SK-N-DZ (cell line): ENCODE measurements at regions not wholly inside any gene's neighbourhood (a gene's known extent, or its start where the extent isn't known, plus 50 kb on each side); places are given as distances from the start of the nearest gene placed in this dataset.
"Not testable (repeated sequence)": the region's sequence is repeated elsewhere in the genome, so short reads cannot be mapped to it uniquely, and the experiment has no call there.

ENCODE experiments used
- DNase-seq: peaks from one replicate; pipeline ENCODE4 v3.0.0-alpha.2; 2015; ENCODE audit warnings: low spot score

- no peak for DNase-seq
These were observed 207.1 kb upstream of the ATP6AP2 start for GRCh38 chrX:40373641-40374040.

- DNase-seq = no peak
These were observed 207.7 kb upstream of the ATP6AP2 start for GRCh38 chrX:40373025-40373424.

GRCh38 chrX:40371376-40371775, 209.4 kb upstream of the ATP6AP2 start:
- no peak for DNase-seq

GRCh38 chrX:40368611-40369061, 212.1 kb upstream of the ATP6AP2 start:
- DNase-seq = no peak

- DNase-seq = no peak
These were observed 214.1 kb upstream of the ATP6AP2 start for GRCh38 chrX:40366661-40367060.

GRCh38 chrX:40362291-40362690, 218.5 kb upstream of the ATP6AP2 start:
- not testable (repeated sequence) for DNase-seq

- DNase-seq = no peak
These were observed 220.2 kb upstream of the ATP6AP2 start for GRCh38 chrX:40360557-40360956.

- DNase-seq = no peak
These were observed 221.2 kb upstream of the ATP6AP2 start for GRCh38 chrX:40359593-40359992.

- no peak for DNase-seq
These were observed 221.8 kb upstream of the ATP6AP2 start for GRCh38 chrX:40358994-40359393.

GRCh38 chrX:40349251-40349650, 231.5 kb upstream of the ATP6AP2 start:
- DNase-seq = no peak

- DNase-seq = no peak
These were observed 234.4 kb upstream of the ATP6AP2 start for GRCh38 chrX:40346379-40346778.

- DNase-seq = no peak
These were observed 237.5 kb upstream of the ATP6AP2 start for GRCh38 chrX:40343319-40343718.

GRCh38 chrX:40340116-40340515, 240.7 kb upstream of the ATP6AP2 start:
- DNase-seq = no peak

- DNase-seq = no peak
These were observed 235.6 kb upstream of the BCOR start for GRCh38 chrX:40333344-40333743.

- no peak for DNase-seq
These were observed 234.0 kb upstream of the BCOR start for GRCh38 chrX:40331762-40332161.

- DNase-seq = no peak
These were observed 233.6 kb upstream of the BCOR start for GRCh38 chrX:40331353-40331752.

- DNase-seq = no peak
These were observed 231.9 kb upstream of the BCOR start for GRCh38 chrX:40329616-40330015.

- no peak for DNase-seq
These were observed 229.3 kb upstream of the BCOR start for GRCh38 chrX:40327085-40327484.

- no peak for DNase-seq
These were observed 228.6 kb upstream of the BCOR start for GRCh38 chrX:40326186-40326965.

- no peak for DNase-seq
These were observed 227.4 kb upstream of the BCOR start for GRCh38 chrX:40325161-40325560.

- no peak for DNase-seq
These were observed 226.2 kb upstream of the BCOR start for GRCh38 chrX:40323977-40324376.

- no peak for DNase-seq
These were observed 223.1 kb upstream of the BCOR start for GRCh38 chrX:40320819-40321218.

- DNase-seq = no peak
These were observed 221.0 kb upstream of the BCOR start for GRCh38 chrX:40318801-40319200.

GRCh38 chrX:40318076-40318475, 220.3 kb upstream of the BCOR start:
- DNase-seq = no peak
